Calu3 (cell line): ENCODE measurements at regions not wholly inside any gene's neighbourhood (a gene's known extent, or its start where the extent isn't known, plus 50 kb on each side); places are given as distances from the start of the nearest gene placed in this dataset.
"Not testable (repeated sequence)": the region's sequence is repeated elsewhere in the genome, so short reads cannot be mapped to it uniquely, and the experiment has no call there.

Experiments
- BruUV-seq: library from RNA; stranded (reverse); fragments of 400-500 nt; replicated peaks from 2 replicates; lab custom pipeline; 2021; lab: Mats Ljungman, UMichigan
- CTCF ChIA-PET: fragments of 300-600 bp; sonication (Branson Sonifier 250); formaldehyde crosslinking; loops from one replicate; lab custom pipeline; 2022; ENCODE audit warnings: antibody characterized with exemption; lab: Charles Lee
- DNase-seq: peaks from one replicate; pipeline ENCODE4 v3.0.0; 2022
- H3K27ac Mint-ChIP-seq: one replicate; pipeline ENCODE4 v1.8.0; 2022; ENCODE audit warnings: mixed read lengths; ENCODE audit not compliant: unreplicated experiment
- H3K27me3 Mint-ChIP-seq: one replicate; pipeline ENCODE4 v1.8.0; 2022; ENCODE audit warnings: mixed read lengths; ENCODE audit not compliant: unreplicated experiment
- H3K36me3 Mint-ChIP-seq: one replicate; pipeline ENCODE4 v1.8.0; 2022; ENCODE audit warnings: mild to moderate bottlenecking, moderate library complexity, mixed read lengths; ENCODE audit not compliant: insufficient read depth, unreplicated experiment
- H3K4me1 Mint-ChIP-seq: one replicate; pipeline ENCODE4 v1.8.0; 2022; ENCODE audit warnings: mild to moderate bottlenecking, low read depth, mixed read lengths; ENCODE audit not compliant: unreplicated experiment
- H3K4me3 Mint-ChIP-seq: one replicate; pipeline ENCODE4 v1.8.0; 2022; ENCODE audit warnings: mild to moderate bottlenecking, low read depth, moderate library complexity, mixed read lengths; ENCODE audit not compliant: unreplicated experiment
- H3K9me3 Mint-ChIP-seq: one replicate; pipeline ENCODE4 v1.8.0; 2022; ENCODE audit warnings: low read depth, mixed read lengths; ENCODE audit not compliant: unreplicated experiment
- CTCF ChIP-seq: fragments of 200-600 bp; IDR thresholded peaks from one replicate; pipeline ENCODE4 v1.8.0; 2022; ENCODE audit warnings: antibody characterized with exemption; ENCODE audit not compliant: unreplicated experiment
- intact Hi-C: fragments of 100-400 bp; cut with micrococcal nuclease; formaldehyde crosslinking; loops from one replicate; pipeline ENCODE4 v1.10.0; 2022; ENCODE audit not compliant: unreplicated experiment

GRCh38 chr11:134939031-134939430 lies 527.0 kb upstream of the B3GAT1 start:
- no peak for DNase-seq
- Mint-ChIP-seq H3K9me3 (peaks cover 4% of the 10 kb centered on the region), H3K4me1 (no peaks in the 10 kb centered on the region), H3K4me3 (no peak overlapping the region), H3K27me3 (no peaks in the 10 kb centered on the region), H3K36me3 (no peaks in the 10 kb centered on the region), H3K27ac (no peak overlapping the region)
- CTCF ChIA-PET, result no interaction called here
- TF ChIP-seq CTCF, result no peak
- BruUV-seq, result no TSS peak
- intact Hi-C loops, result no loop called here

DNA sequence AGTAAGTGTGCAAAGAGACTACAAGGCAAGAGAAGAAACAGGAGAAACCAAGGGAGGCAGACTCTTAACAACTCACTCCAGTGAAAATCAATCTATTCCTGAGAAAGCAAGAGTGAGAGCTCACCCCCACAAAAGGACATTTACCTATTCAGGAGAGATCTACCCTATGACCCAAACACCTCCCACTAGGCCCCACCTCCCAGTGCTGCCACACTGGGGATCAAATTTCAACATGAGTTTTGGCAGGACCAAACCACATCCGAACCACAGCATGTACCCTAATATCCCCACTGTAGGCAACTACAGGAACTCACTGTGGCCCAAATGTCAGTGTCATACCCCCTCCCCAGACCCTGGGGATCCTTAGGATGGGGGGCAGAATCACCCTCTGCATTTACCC lies 526.2 kb upstream of the B3GAT1 start:
- no TSS peak for BruUV-seq
- Mint-ChIP-seq H3K4me1 (no peaks in the 10 kb centered on the region), H3K9me3 (peaks cover 4% of the 10 kb centered on the region), H3K27me3 (no peaks in the 10 kb centered on the region), H3K4me3 (no peak overlapping the region), H3K36me3 (no peaks in the 10 kb centered on the region), H3K27ac (no peak overlapping the region)
- CTCF ChIA-PET, result no interaction called here
- TF ChIP-seq CTCF, result no peak
- intact Hi-C loops, result no loop called here
- no peak for DNase-seq

GRCh38 chr11:134937193-134937592 lies 525.2 kb upstream of the B3GAT1 start:
- H3K36me3 Mint-ChIP-seq, CTCF ChIA-PET, H3K4me1 Mint-ChIP-seq, H3K4me3 Mint-ChIP-seq, H3K9me3 Mint-ChIP-seq, BruUV-seq, DNase-seq, H3K27ac Mint-ChIP-seq, intact Hi-C loops, H3K27me3 Mint-ChIP-seq: not testable (repeated sequence)

- TF ChIP-seq CTCF, result no peak
- Mint-ChIP-seq H3K4me1 (no peaks in the 10 kb centered on the region), H3K36me3 (no peaks in the 10 kb centered on the region), H3K9me3 (peaks cover 10% of the 10 kb centered on the region), H3K4me3 (no peak overlapping the region), H3K27me3 (no peaks in the 10 kb centered on the region), H3K27ac (no peak overlapping the region)
- intact Hi-C loops, result no loop called here
- no peak for DNase-seq
- CTCF ChIA-PET, result no interaction called here
- BruUV-seq, result no TSS peak
Observed at GRCh38 chr11:134932761-134933160, 520.7 kb upstream of the B3GAT1 start.

DNA sequence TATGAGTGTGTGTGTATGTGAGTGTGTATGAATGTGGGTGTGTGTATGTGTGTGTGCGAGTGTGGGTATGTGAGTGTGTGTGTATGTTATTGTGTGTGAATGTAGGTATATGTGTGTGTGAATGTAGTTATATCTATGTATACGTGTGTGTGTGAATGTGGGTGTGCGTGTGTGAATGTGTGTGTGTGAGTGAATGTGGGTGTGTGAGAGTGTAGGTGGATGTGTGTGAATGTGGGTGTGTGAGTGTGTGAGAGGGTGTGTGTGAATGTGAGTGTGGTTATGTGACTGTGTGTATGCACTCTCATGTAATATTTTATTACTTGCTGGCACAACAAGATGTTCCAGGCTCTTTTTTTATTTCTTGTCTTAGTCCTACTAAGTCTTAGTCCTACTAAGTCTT lies 513.4 kb upstream of the B3GAT1 start:
- BruUV-seq, result no TSS peak
- no peaks in the 10 kb centered on the region for H3K36me3 Mint-ChIP-seq

More for the DNA sequence above, 513.4 kb upstream of the B3GAT1 start:
- no peaks in the 10 kb centered on the region for H3K27me3 Mint-ChIP-seq
- no peak overlapping the region for H3K4me3 Mint-ChIP-seq
- H3K27ac Mint-ChIP-seq, result no peak overlapping the region
- intact Hi-C loops, result no loop called here
- no peaks in the 10 kb centered on the region for H3K4me1 Mint-ChIP-seq
- no peak for TF ChIP-seq CTCF
- H3K9me3 Mint-ChIP-seq, result peaks cover 18% of the 10 kb centered on the region
- DNase-seq, result no peak
- CTCF ChIA-PET, result no interaction called here
